Type B pancreatic cell (in vitro differentiated cells): ENCODE measurements at regions not wholly inside any gene's neighbourhood (a gene's known extent, or its start where the extent isn't known, plus 50 kb on each side); places are given as distances from the start of the nearest gene placed in this dataset.

Experiments used
- DNase-seq: peaks from one replicate; pipeline ENCODE4 v3.0.0; 2021; ENCODE audit warnings: mixed read lengths; ENCODE audit not compliant: unreplicated experiment; ENCODE audit errors: extremely low spot score
- H3K27ac Mint-ChIP-seq: 2 replicates; pipeline ENCODE4 v1.8.0; 2021; ENCODE audit warnings: mild to moderate bottlenecking, mixed read lengths
- H3K27me3 Mint-ChIP-seq: 2 replicates; pipeline ENCODE4 v1.8.0; 2021; ENCODE audit warnings: mixed read lengths
- H3K36me3 Mint-ChIP-seq: 2 replicates; pipeline ENCODE4 v1.8.0; 2021; ENCODE audit warnings: mixed read lengths
- H3K4me1 Mint-ChIP-seq: one replicate; pipeline ENCODE4 v1.8.0; 2021; ENCODE audit warnings: mixed read lengths; ENCODE audit not compliant: unreplicated experiment
- H3K4me3 Mint-ChIP-seq: 2 replicates; pipeline ENCODE4 v1.8.0; 2021; ENCODE audit warnings: mild to moderate bottlenecking, mixed read lengths
- H3K9me3 Mint-ChIP-seq: 2 replicates; pipeline ENCODE4 v1.8.0; 2021; ENCODE audit warnings: mixed read lengths
- CTCF ChIP-seq: fragments of 200-600 bp; sonication (generic); conservative IDR thresholded peaks from 2 replicates; pipeline ENCODE4 v1.5.0; 2021; ENCODE audit warnings: antibody characterized with exemption, mild to moderate bottlenecking

GRCh38 chr18:38307914-38308313 is 742.3 kb upstream of the CELF4 start:
- Mint-ChIP-seq H3K27ac (no peak overlapping the region), H3K9me3 (no peaks in the 10 kb centered on the region), H3K4me1 (no peaks in the 10 kb centered on the region), H3K4me3 (no peak overlapping the region), H3K27me3 (no peaks in the 10 kb centered on the region), H3K36me3 (no peaks in the 10 kb centered on the region)
- no peak for DNase-seq
- TF ChIP-seq CTCF: no peak

- TF ChIP-seq CTCF: no peak
- peaks cover 9% of the 10 kb centered on the region for H3K9me3 Mint-ChIP-seq
- H3K27me3 Mint-ChIP-seq: no peaks in the 10 kb centered on the region
- DNase-seq: no peak
- no peaks in the 10 kb centered on the region for H3K4me1 Mint-ChIP-seq
- H3K4me3 Mint-ChIP-seq: no peak overlapping the region
- no peaks in the 10 kb centered on the region for H3K36me3 Mint-ChIP-seq
- H3K27ac Mint-ChIP-seq: no peak overlapping the region
Observed at GRCh38 chr18:38305961-38306360, 740.4 kb upstream of the CELF4 start.

GRCh38 chr18:38301621-38302020 is 736.0 kb upstream of the CELF4 start:
- no peaks in the 10 kb centered on the region for H3K36me3 Mint-ChIP-seq
- H3K9me3 Mint-ChIP-seq: peaks cover 9% of the 10 kb centered on the region
- DNase-seq: no peak
- H3K27me3 Mint-ChIP-seq: no peaks in the 10 kb centered on the region
- H3K27ac Mint-ChIP-seq: no peak overlapping the region
- H3K4me3 Mint-ChIP-seq: no peak overlapping the region
- no peak for TF ChIP-seq CTCF
- H3K4me1 Mint-ChIP-seq: no peaks in the 10 kb centered on the region

GRCh38 chr18:38297910-38298309 is 732.3 kb upstream of the CELF4 start:
- DNase-seq: no peak
- H3K9me3 Mint-ChIP-seq: peaks cover 9% of the 10 kb centered on the region
- TF ChIP-seq CTCF: no peak
- H3K4me3 Mint-ChIP-seq: no peak overlapping the region
- H3K36me3 Mint-ChIP-seq: no peaks in the 10 kb centered on the region
- H3K27me3 Mint-ChIP-seq: no peaks in the 10 kb centered on the region
- no peaks in the 10 kb centered on the region for H3K4me1 Mint-ChIP-seq
- H3K27ac Mint-ChIP-seq: no peak overlapping the region

GRCh38 chr18:38290229-38290628 is 724.6 kb upstream of the CELF4 start:
- no peak overlapping the region for H3K27ac Mint-ChIP-seq
- no peaks in the 10 kb centered on the region for H3K9me3 Mint-ChIP-seq
- no peak overlapping the region for H3K4me3 Mint-ChIP-seq
- H3K27me3 Mint-ChIP-seq: no peaks in the 10 kb centered on the region
- no peaks in the 10 kb centered on the region for H3K36me3 Mint-ChIP-seq
- no peaks in the 10 kb centered on the region for H3K4me1 Mint-ChIP-seq
- TF ChIP-seq CTCF: no peak
- no peak for DNase-seq

GRCh38 chr18:38284972-38285371 is 719.4 kb upstream of the CELF4 start:
- no peak overlapping the region for H3K4me3 Mint-ChIP-seq
- no peak for DNase-seq
- no peaks in the 10 kb centered on the region for H3K27me3 Mint-ChIP-seq
- no peak overlapping the region for H3K27ac Mint-ChIP-seq
- no peak for TF ChIP-seq CTCF
- H3K9me3 Mint-ChIP-seq: no peaks in the 10 kb centered on the region
- H3K4me1 Mint-ChIP-seq: no peaks in the 10 kb centered on the region
- no peaks in the 10 kb centered on the region for H3K36me3 Mint-ChIP-seq
